ENCODE measurements at regions not wholly inside any gene's neighbourhood (a gene's known extent, or its start where the extent isn't known, plus 50 kb on each side); places are given as distances from the start of the nearest gene placed in this dataset.

- no peak overlapping the region for H3K4me3 ChIP-seq
- DNase-seq (ENCODE audit: low spot score), result no peak
- H3K36me3 ChIP-seq, result no peaks in the 10 kb centered on the region
- WGBS, result 79% methylated on average over 5 of the region's 5 CpGs
- H3K4me1 ChIP-seq (replicated peaks), result no peaks in the 10 kb centered on the region
- H3K9me3 ChIP-seq, result no peaks in the 10 kb centered on the region
- no peak overlapping the region for H3K27ac ChIP-seq
- TF ChIP-seq POLR2AphosphoS5 (IDR thresholded peaks at IDR 0.05) (no peak), POLR2A (IDR thresholded peaks at IDR 0.05) (no peak), CTCF (IDR thresholded peaks at IDR 0.05) (no peak)
- intact Hi-C loops (cut with DNase I), result no loop called here
- H3K27me3 ChIP-seq (replicated peaks; ENCODE audit: insufficient read depth), result no peaks in the 10 kb centered on the region
Measured at GRCh38 chr12:107436376-107436775, 249.2 kb upstream of the PWP1 start.

- Histone ChIP-seq H3K4me3 (no peak overlapping the region), H3K27ac (no peak overlapping the region), H3K36me3 (no peaks in the 10 kb centered on the region), H3K27me3 (replicated peaks; ENCODE audit: insufficient read depth) (no peaks in the 10 kb centered on the region), H3K4me1 (replicated peaks) (no peaks in the 10 kb centered on the region), H3K9me3 (no peaks in the 10 kb centered on the region)
- intact Hi-C loops (cut with DNase I), result no loop called here
- DNase-seq (ENCODE audit: low spot score), result no peak
- TF ChIP-seq POLR2AphosphoS5 (IDR thresholded peaks at IDR 0.05) (no peak), POLR2A (IDR thresholded peaks at IDR 0.05) (no peak), CTCF (IDR thresholded peaks at IDR 0.05) (no peak)
- 97% methylated on average over 4 of the region's 4 CpGs for WGBS
Measured at GRCh38 chr12:107436836-107437235, 248.8 kb upstream of the PWP1 start.

- no peaks in the 10 kb centered on the region for H3K9me3 ChIP-seq
- intact Hi-C loops (cut with DNase I), result no loop called here
- H3K4me3 ChIP-seq, result no peak overlapping the region
- H3K27me3 ChIP-seq (replicated peaks; ENCODE audit: insufficient read depth), result no peaks in the 10 kb centered on the region
- no peak for TF ChIP-seq POLR2AphosphoS5 (IDR thresholded peaks at IDR 0.05)
- TF ChIP-seq CTCF (IDR thresholded peaks at IDR 0.05), result no peak
- no peak for TF ChIP-seq POLR2A (IDR thresholded peaks at IDR 0.05)
- no peak overlapping the region for H3K27ac ChIP-seq
- DNase-seq (ENCODE audit: low spot score), result no peak
- H3K4me1 ChIP-seq (replicated peaks), result no peaks in the 10 kb centered on the region
- no peaks in the 10 kb centered on the region for H3K36me3 ChIP-seq
- 98% methylated on average over 6 of the region's 6 CpGs for WGBS
Measured at GRCh38 chr12:107437954-107438353, 247.6 kb upstream of the PWP1 start.

GRCh38 chr12:107439026-107439738, 246.4 kb upstream of the PWP1 start:
- no peak overlapping the region for H3K4me3 ChIP-seq
- H3K36me3 ChIP-seq, result no peaks in the 10 kb centered on the region
- no peak for DNase-seq (ENCODE audit: low spot score)
- no peak for TF ChIP-seq POLR2A (IDR thresholded peaks at IDR 0.05)
- no peak for TF ChIP-seq CTCF (IDR thresholded peaks at IDR 0.05)
- no peak for TF ChIP-seq POLR2AphosphoS5 (IDR thresholded peaks at IDR 0.05)
- H3K27me3 ChIP-seq (replicated peaks; ENCODE audit: insufficient read depth), result no peaks in the 10 kb centered on the region
- no peaks in the 10 kb centered on the region for H3K4me1 ChIP-seq (replicated peaks)
- WGBS, result 69% methylated on average over 8 of the region's 8 CpGs
- intact Hi-C loops (cut with DNase I), result no loop called here
- no peak overlapping the region for H3K27ac ChIP-seq
- no peaks in the 10 kb centered on the region for H3K9me3 ChIP-seq

- H3K4me1 ChIP-seq (replicated peaks), result no peaks in the 10 kb centered on the region
- 80% methylated on average over 4 of the region's 4 CpGs for WGBS
- intact Hi-C loops (cut with DNase I), result no loop called here
- H3K27ac ChIP-seq, result no peak overlapping the region
- DNase-seq (ENCODE audit: low spot score), result no peak
- no peaks in the 10 kb centered on the region for H3K36me3 ChIP-seq
- no peaks in the 10 kb centered on the region for H3K27me3 ChIP-seq (replicated peaks; ENCODE audit: insufficient read depth)
- H3K9me3 ChIP-seq, result no peaks in the 10 kb centered on the region
- no peak overlapping the region for H3K4me3 ChIP-seq
- no peak for TF ChIP-seq POLR2A (IDR thresholded peaks at IDR 0.05)
- no peak for TF ChIP-seq CTCF (IDR thresholded peaks at IDR 0.05)
- no peak for TF ChIP-seq POLR2AphosphoS5 (IDR thresholded peaks at IDR 0.05)
Measured at GRCh38 chr12:107440606-107441005, 245.0 kb upstream of the PWP1 start.
